Mesendoderm (in vitro differentiated cells): ENCODE measurements at regions not wholly inside any gene's neighbourhood (a gene's known extent, or its start where the extent isn't known, plus 50 kb on each side); places are given as distances from the start of the nearest gene placed in this dataset.

Experiments used
- DNase-seq: peaks from one replicate; pipeline ENCODE4 v3.0.0; 2013
- H2AK5ac ChIP-seq: 2 replicates; pipeline ENCODE4 v1.6.1; 2013; ENCODE audit warnings: low read length, inconsistent platforms
- H2BK120ac ChIP-seq: 2 replicates; pipeline ENCODE4 v1.6.1; 2013; ENCODE audit warnings: low read depth, mild to moderate bottlenecking, low read length, moderate library complexity, mixed read lengths
- H2BK15ac ChIP-seq: replicated peaks from 2 replicates; pipeline ENCODE4 v1.6.1; 2013; ENCODE audit warnings: low read depth, mild to moderate bottlenecking, moderate library complexity
- H2BK5ac ChIP-seq: 2 replicates; pipeline ENCODE4 v1.6.1; 2013; ENCODE audit warnings: low read length, inconsistent platforms
- H3K18ac ChIP-seq: 2 replicates; pipeline ENCODE4 v1.6.1; 2013; ENCODE audit warnings: mild to moderate bottlenecking, low read length, mixed read lengths
- H3K23ac ChIP-seq: one replicate; pipeline ENCODE4 v1.6.1; 2013; ENCODE audit warnings: low read length
- H3K27ac ChIP-seq: 2 replicates; pipeline ENCODE4 v1.5.1; 2013; ENCODE audit warnings: low read depth, mild to moderate bottlenecking, inconsistent platforms, low read length, moderate library complexity
- H3K27me3 ChIP-seq: 2 replicates; pipeline ENCODE4 v1.6.1; 2013; ENCODE audit warnings: low read length, control low read depth, mild to moderate bottlenecking, inconsistent platforms; ENCODE audit not compliant: insufficient read depth, poor library complexity
- H3K36me3 ChIP-seq: 2 replicates; pipeline ENCODE4 v1.6.1; 2013; ENCODE audit warnings: low read length, inconsistent platforms; ENCODE audit not compliant: control insufficient read depth, insufficient read depth
- H3K4ac ChIP-seq: one replicate; pipeline ENCODE4 v1.6.1; 2013; ENCODE audit warnings: low read depth, mild to moderate bottlenecking, low read length, moderate library complexity
- H3K4me1 ChIP-seq: 2 replicates; pipeline ENCODE4 v1.6.1; 2013; ENCODE audit warnings: low read depth, low read length, inconsistent platforms; ENCODE audit not compliant: control insufficient read depth
- H3K4me2 ChIP-seq: 2 replicates; pipeline ENCODE4 v1.6.1; 2013; ENCODE audit warnings: low read length
- H3K4me3 ChIP-seq: 2 replicates; pipeline ENCODE4 v1.5.1; 2013; ENCODE audit warnings: mild to moderate bottlenecking, low read length
- H3K56ac ChIP-seq: one replicate; pipeline ENCODE4 v1.6.1; 2013; ENCODE audit warnings: low read length
- H3K79me1 ChIP-seq: 2 replicates; pipeline ENCODE4 v1.6.1; 2013; ENCODE audit warnings: low read length, inconsistent platforms
- H3K79me2 ChIP-seq: 2 replicates; pipeline ENCODE4 v1.6.1; 2013; ENCODE audit warnings: mild to moderate bottlenecking, low read length; ENCODE audit not compliant: control insufficient read depth, insufficient read depth
- H3K9ac ChIP-seq: 2 replicates; pipeline ENCODE4 v1.6.1; 2013; ENCODE audit warnings: low read length, inconsistent platforms
- H4K5ac ChIP-seq: one replicate; pipeline ENCODE4 v1.6.1; 2013; ENCODE audit warnings: low read length
- H4K8ac ChIP-seq: one replicate; pipeline ENCODE4 v1.6.1; 2013; ENCODE audit warnings: low read depth, mild to moderate bottlenecking, control low read depth, low read length, moderate library complexity
- WGBS: extraction: QIAGEN DNeasy Blood & Tissue Kit; methylation state at CpG from one replicate; pipeline ENCODE4 v1.1.7; 2013; ENCODE audit warnings: low lambda C conversion rate, missing lambda C conversion rate; ENCODE audit not compliant: insufficient coverage; ENCODE audit errors: extremely low coverage; 5-methylcytosine and 5-hydroxymethylcytosine counted together

DNA sequence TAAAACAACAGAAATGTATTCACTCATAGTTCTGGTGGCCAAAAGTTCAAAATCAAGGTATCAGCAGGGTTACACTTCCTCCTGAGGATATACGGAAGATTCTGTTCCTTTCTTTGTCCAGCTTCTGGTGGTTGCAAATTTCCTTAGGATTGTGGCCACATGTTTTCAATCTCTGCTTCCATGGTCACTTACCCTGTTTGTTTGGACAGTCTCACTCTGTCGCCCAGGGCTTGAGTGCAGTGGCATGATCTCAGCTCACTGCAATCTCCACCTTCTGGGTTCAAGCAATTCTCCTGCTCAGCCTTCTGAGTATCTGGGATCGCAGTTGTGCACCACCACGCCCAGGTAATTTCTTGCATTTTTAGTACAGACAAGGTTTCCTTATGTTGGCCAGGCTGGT, 534.3 kb downstream of the KCNA4 start:
- DNase-seq, result no peak
- no peaks in the 10 kb centered on the region for H3K79me2 ChIP-seq
- no peaks in the 10 kb centered on the region for H3K27me3 ChIP-seq
- H3K9ac ChIP-seq, result no peak overlapping the region
- no peak overlapping the region for H3K4me2 ChIP-seq
- WGBS, result no CpG with 5 or more reads among the region's 4 CpGs
- H3K79me1 ChIP-seq, result no peaks in the 10 kb centered on the region
- H3K27ac ChIP-seq, result no peak overlapping the region
- no peak overlapping the region for H3K4me3 ChIP-seq
- no peak overlapping the region for H2BK5ac ChIP-seq
- no peak overlapping the region for H3K56ac ChIP-seq
- no peak overlapping the region for H4K8ac ChIP-seq
- no peak overlapping the region for H3K23ac ChIP-seq
- H3K18ac ChIP-seq, result no peak overlapping the region
- no peak overlapping the region for H3K4ac ChIP-seq
- H2BK120ac ChIP-seq, result no peak overlapping the region
- H4K5ac ChIP-seq, result no peak overlapping the region
- H3K4me1 ChIP-seq, result no peaks in the 10 kb centered on the region
- no peak overlapping the region for H2BK15ac ChIP-seq
- H3K36me3 ChIP-seq, result no peaks in the 10 kb centered on the region
- H2AK5ac ChIP-seq, result no peak overlapping the region

GRCh38 chr11:29481738-29482137, 535.1 kb downstream of the KCNA4 start:
- Histone ChIP-seq H3K23ac (no peak overlapping the region), H4K5ac (no peak overlapping the region), H4K8ac (no peak overlapping the region), H3K4me3 (no peak overlapping the region), H2AK5ac (no peak overlapping the region), H3K79me2 (no peaks in the 10 kb centered on the region), H3K36me3 (no peaks in the 10 kb centered on the region), H3K9ac (no peak overlapping the region), H2BK5ac (no peak overlapping the region), H3K79me1 (no peaks in the 10 kb centered on the region), H3K18ac (no peak overlapping the region), H2BK15ac (no peak overlapping the region), H3K56ac (no peak overlapping the region), H3K27me3 (no peaks in the 10 kb centered on the region), H3K4me1 (no peaks in the 10 kb centered on the region), H3K4me2 (no peak overlapping the region), H3K27ac (no peak overlapping the region), H2BK120ac (no peak overlapping the region), H3K4ac (no peak overlapping the region)
- no CpG with 5 or more reads among the region's 2 CpGs for WGBS
- no peak for DNase-seq

GRCh38 chr11:29480981-29481380, 535.8 kb downstream of the KCNA4 start:
- no peaks in the 10 kb centered on the region for H3K36me3 ChIP-seq
- H3K56ac ChIP-seq, result no peak overlapping the region
- no peak for DNase-seq
- H3K4ac ChIP-seq, result no peak overlapping the region
- H2BK15ac ChIP-seq, result no peak overlapping the region
- H3K9ac ChIP-seq, result no peak overlapping the region
- H2BK120ac ChIP-seq, result no peak overlapping the region
- no peak overlapping the region for H4K5ac ChIP-seq
- no peak overlapping the region for H3K27ac ChIP-seq
- no peak overlapping the region for H4K8ac ChIP-seq
- no peaks in the 10 kb centered on the region for H3K27me3 ChIP-seq
- WGBS, result no CpG with 5 or more reads among the region's 1 CpG
- H3K4me1 ChIP-seq, result no peaks in the 10 kb centered on the region
- no peak overlapping the region for H2AK5ac ChIP-seq
- H2BK5ac ChIP-seq, result no peak overlapping the region
- no peaks in the 10 kb centered on the region for H3K79me2 ChIP-seq
- H3K4me3 ChIP-seq, result no peak overlapping the region
- H3K18ac ChIP-seq, result no peak overlapping the region
- no peak overlapping the region for H3K4me2 ChIP-seq
- no peaks in the 10 kb centered on the region for H3K79me1 ChIP-seq
- H3K23ac ChIP-seq, result no peak overlapping the region

- H3K23ac ChIP-seq, result no peak overlapping the region
Measured at GRCh38 chr11:29458252-29458651, 558.6 kb downstream of the KCNA4 start.

DNA sequence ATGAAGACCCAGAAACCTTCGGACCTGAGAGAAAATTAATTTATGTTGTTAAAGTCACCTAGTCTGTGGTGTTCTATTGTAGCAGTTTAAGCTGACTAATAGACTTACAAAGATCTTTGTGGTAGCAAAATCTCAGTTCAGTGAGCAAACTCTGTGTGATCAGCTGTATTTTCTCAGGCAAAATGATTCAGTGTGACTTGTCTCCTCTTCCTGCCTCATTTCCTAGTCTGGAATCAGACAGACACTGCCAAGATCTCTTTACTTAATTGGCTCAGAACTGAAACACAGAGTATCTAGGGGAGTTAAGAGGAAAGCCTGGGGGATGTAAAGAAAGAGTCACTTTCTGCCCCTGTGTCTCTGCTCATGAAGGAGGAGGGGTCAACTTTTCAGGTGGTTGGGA, 564.7 kb downstream of the KCNA4 start:
- H3K27ac ChIP-seq, result no peak overlapping the region
- H4K5ac ChIP-seq, result no peak overlapping the region
- no peak overlapping the region for H3K4me3 ChIP-seq
- no peak for DNase-seq
- no peak overlapping the region for H3K4me2 ChIP-seq
- no peaks in the 10 kb centered on the region for H3K79me1 ChIP-seq
- no peak overlapping the region for H3K56ac ChIP-seq
- no peak overlapping the region for H2AK5ac ChIP-seq
- H2BK120ac ChIP-seq, result no peak overlapping the region
- H3K18ac ChIP-seq, result no peak overlapping the region
- no peak overlapping the region for H3K23ac ChIP-seq
- H3K79me2 ChIP-seq, result no peaks in the 10 kb centered on the region
- H2BK5ac ChIP-seq, result no peak overlapping the region
- no peaks in the 10 kb centered on the region for H3K4me1 ChIP-seq
- H3K36me3 ChIP-seq, result no peaks in the 10 kb centered on the region
- WGBS, result no CpG with 5 or more reads among the region's 1 CpG
- H3K27me3 ChIP-seq, result no peaks in the 10 kb centered on the region
- no peak overlapping the region for H3K4ac ChIP-seq
- no peak overlapping the region for H2BK15ac ChIP-seq
- H4K8ac ChIP-seq, result no peak overlapping the region
- no peak overlapping the region for H3K9ac ChIP-seq

More at GRCh38 chr11:29458252-29458651, 558.6 kb downstream of the KCNA4 start:
- Histone ChIP-seq H3K9ac (no peak overlapping the region), H3K4me1 (no peaks in the 10 kb centered on the region), H2AK5ac (no peak overlapping the region), H3K56ac (no peak overlapping the region), H3K4me3 (no peak overlapping the region), H2BK15ac (no peak overlapping the region), H2BK5ac (no peak overlapping the region), H2BK120ac (no peak overlapping the region), H3K4me2 (no peak overlapping the region), H3K79me2 (no peaks in the 10 kb centered on the region), H4K5ac (no peak overlapping the region), H3K27me3 (no peaks in the 10 kb centered on the region), H3K27ac (no peak overlapping the region), H3K18ac (no peak overlapping the region), H3K79me1 (no peaks in the 10 kb centered on the region), H3K4ac (no peak overlapping the region), H3K36me3 (no peaks in the 10 kb centered on the region), H4K8ac (no peak overlapping the region)
- no CpG with 5 or more reads among the region's 1 CpG for WGBS
- DNase-seq, result no peak

DNA sequence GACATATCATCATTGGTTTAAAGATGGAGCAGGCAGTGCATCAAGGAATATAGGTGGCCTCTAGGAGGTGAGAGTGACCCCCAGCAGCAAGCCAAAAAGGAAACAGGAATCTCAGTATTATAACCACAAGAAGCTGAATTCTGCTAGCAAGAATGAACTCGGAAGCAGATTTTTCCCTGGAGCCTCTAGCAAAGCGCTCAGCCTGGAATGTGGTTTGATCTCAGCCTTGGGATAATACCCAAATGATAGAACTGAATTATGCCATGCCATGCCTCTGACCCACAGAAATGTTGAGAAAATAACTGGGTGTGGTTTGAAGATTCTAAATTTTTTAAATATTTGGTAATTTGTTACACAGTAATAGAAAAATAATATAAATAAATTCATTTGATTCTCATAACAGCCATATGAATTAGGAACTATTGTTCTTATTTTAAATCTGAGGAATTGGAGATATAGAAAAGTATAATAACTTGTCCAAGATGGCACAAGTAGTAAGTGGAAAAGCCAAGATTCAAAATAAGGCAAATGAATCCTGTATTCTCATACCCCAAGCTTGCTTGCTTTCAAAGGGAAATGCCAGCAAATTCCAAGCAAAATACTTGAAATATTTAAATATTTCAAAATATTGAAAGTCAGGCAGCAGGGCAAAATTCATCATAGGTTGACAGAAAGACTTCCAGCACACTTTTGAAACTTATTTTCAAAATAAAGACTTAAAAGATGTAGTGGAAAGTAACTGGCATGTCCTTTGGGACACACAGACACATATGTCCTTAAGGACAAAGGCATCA, 567.4 kb downstream of the KCNA4 start:
- H2AK5ac ChIP-seq, result no peak overlapping the region
- no peak overlapping the region for H2BK15ac ChIP-seq
- no peaks in the 10 kb centered on the region for H3K36me3 ChIP-seq
- no peak overlapping the region for H3K4me3 ChIP-seq
- no peak overlapping the region for H3K18ac ChIP-seq
- no peak overlapping the region for H3K4me2 ChIP-seq
- no peak overlapping the region for H3K9ac ChIP-seq
- DNase-seq, result no peak
- no peak overlapping the region for H2BK120ac ChIP-seq
- no peaks in the 10 kb centered on the region for H3K79me1 ChIP-seq
- no peak overlapping the region for H2BK5ac ChIP-seq
- WGBS, result no CpG with 5 or more reads among the region's 2 CpGs
- H3K4me1 ChIP-seq, result no peaks in the 10 kb centered on the region
- H4K5ac ChIP-seq, result no peak overlapping the region
- no peak overlapping the region for H3K4ac ChIP-seq
- H3K23ac ChIP-seq, result no peak overlapping the region
- H4K8ac ChIP-seq, result no peak overlapping the region
- H3K27ac ChIP-seq, result no peak overlapping the region
- no peaks in the 10 kb centered on the region for H3K27me3 ChIP-seq
- no peak overlapping the region for H3K56ac ChIP-seq
- H3K79me2 ChIP-seq, result no peaks in the 10 kb centered on the region
